ENCODE measurements at regions not wholly inside any gene's neighbourhood (a gene's known extent, or its start where the extent isn't known, plus 50 kb on each side); places are given as distances from the start of the nearest gene placed in this dataset.

DNA sequence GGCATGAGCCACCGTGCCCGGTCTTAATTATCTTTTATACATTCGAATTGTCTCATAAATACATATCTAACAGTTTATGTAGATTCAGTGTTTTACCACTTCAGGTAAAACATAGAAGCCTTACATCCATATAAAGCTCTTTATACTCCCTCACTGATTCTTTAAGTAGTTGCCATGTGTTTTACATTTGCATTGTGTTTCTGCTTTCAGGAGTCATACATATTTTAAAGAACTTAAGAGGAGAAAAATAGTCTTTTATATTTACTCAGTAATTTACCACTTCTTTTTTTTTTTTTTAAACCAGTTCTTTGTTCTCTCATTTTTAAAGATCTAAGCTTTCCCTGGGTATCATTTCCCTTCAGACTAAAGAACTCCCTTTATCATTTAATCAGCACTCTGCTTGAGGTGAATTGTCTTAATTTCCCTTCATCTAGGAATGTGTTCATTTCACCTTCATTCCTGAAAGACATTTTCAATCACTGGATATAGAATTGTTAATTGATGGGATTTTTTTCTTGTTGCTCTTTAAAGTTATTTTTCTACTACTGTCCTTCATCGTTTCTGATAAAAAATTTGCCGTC is 127.1 kb upstream of the XIST start:
- no peak for TF ChIP-seq POLR2A (IDR thresholded peaks at IDR 0.05)
- TF ChIP-seq, protein P1, sequence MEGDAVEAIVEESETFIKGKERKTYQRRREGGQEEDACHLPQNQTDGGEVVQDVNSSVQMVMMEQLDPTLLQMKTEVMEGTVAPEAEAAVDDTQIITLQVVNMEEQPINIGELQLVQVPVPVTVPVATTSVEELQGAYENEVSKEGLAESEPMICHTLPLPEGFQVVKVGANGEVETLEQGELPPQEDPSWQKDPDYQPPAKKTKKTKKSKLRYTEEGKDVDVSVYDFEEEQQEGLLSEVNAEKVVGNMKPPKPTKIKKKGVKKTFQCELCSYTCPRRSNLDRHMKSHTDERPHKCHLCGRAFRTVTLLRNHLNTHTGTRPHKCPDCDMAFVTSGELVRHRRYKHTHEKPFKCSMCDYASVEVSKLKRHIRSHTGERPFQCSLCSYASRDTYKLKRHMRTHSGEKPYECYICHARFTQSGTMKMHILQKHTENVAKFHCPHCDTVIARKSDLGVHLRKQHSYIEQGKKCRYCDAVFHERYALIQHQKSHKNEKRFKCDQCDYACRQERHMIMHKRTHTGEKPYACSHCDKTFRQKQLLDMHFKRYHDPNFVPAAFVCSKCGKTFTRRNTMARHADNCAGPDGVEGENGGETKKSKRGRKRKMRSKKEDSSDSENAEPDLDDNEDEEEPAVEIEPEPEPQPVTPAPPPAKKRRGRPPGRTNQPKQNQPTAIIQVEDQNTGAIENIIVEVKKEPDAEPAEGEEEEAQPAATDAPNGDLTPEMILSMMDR (IDR thresholded peaks at IDR 0.05) = no peak
